Heart left ventricle (tissue), 16 donors: ENCODE measurements at regions not wholly inside any gene's neighbourhood (a gene's known extent, or its start where the extent isn't known, plus 50 kb on each side); places are given as distances from the start of the nearest gene placed in this dataset.

ENCODE experiments used
- ATAC-seq, 4 donors: fragments of 200-7000 bp; cut with Tn5 transposase; one replicate each; pipeline ENCODE4 v1.9.1; 2020 to 2022; ENCODE audit warnings: moderate library complexity in 4 of 4, mild to moderate bottlenecking in 3 of 4, moderate number of reproducible peaks in 1 of 4
- DNase-seq, 5 donors: peaks; one replicate each; pipeline ENCODE4 v3.0.0-alpha.2; 2020
- H3K27ac ChIP-seq, 12 donors: fragments of 200-600 bp; sonication (generic) in 4 of 12; one replicate each; pipeline versions ENCODE4 v1.5.0 to v1.8.0; 2016 to 2022; ENCODE audit warnings: mild to moderate bottlenecking in 2 of 12
- H3K27me3 ChIP-seq, 9 donors: fragments of 200-600 bp; sonication (generic) in 2 of 9; one replicate each; pipeline versions ENCODE4 v1.5.1 to v1.8.0; 2016 to 2022; ENCODE audit warnings: mild to moderate bottlenecking in 3 of 9
- H3K36me3 ChIP-seq, 9 donors: fragments of 200-600 bp; sonication (generic) in 2 of 9; one replicate each; pipeline versions ENCODE4 v1.5.0 to v1.8.0; 2018 to 2022; ENCODE audit warnings: mild to moderate bottlenecking in 2 of 9
- H3K4me1 ChIP-seq, 12 donors: fragments of 200-600 bp; sonication (generic) in 4 of 12; one replicate each; pipeline versions ENCODE4 v1.5.0 to v1.8.0; 2016 to 2022; ENCODE audit warnings: mild to moderate bottlenecking in 3 of 12
- H3K4me3 ChIP-seq, 12 donors: fragments of 200-600 bp; sonication (generic) in 4 of 12; one replicate each; pipeline versions ENCODE4 v1.5.0 to v1.8.0; 2017 to 2022; ENCODE audit warnings: mild to moderate bottlenecking in 9 of 12, moderate library complexity in 4 of 12
- H3K9me3 ChIP-seq, 12 donors: fragments of 200-600 bp; sonication (generic) in 4 of 12; one replicate each; pipeline versions ENCODE4 v1.5.0 to v1.8.0; 2016 to 2022; ENCODE audit warnings: mild to moderate bottlenecking in 1 of 12
- CTCF ChIP-seq, 12 donors: fragments of 200-600 bp; sonication (generic) in 4 of 12; IDR thresholded peaks; one replicate each; pipeline versions ENCODE4 v1.5.0 to v1.8.0; 2018 to 2022; ENCODE audit warnings: antibody characterized with exemption in 12 of 12, mild to moderate bottlenecking in 5 of 12
- POLR2A ChIP-seq, 2 donors: fragments of 450-650 bp; IDR thresholded peaks; one replicate each; pipeline ENCODE4 v1.6.1; 2017; ENCODE audit warnings: antibody characterized with exemption in 2 of 2, mild to moderate bottlenecking in 2 of 2, moderate library complexity in 2 of 2
- WGBS, 4 donors: extraction: QIAGEN DNeasy Blood & Tissue Kit in 2 of 4; methylation state at CpG; one replicate each; pipeline versions ENCODE4 v1.1.5 to v1.1.7; 2013 to 2018; 5-methylcytosine and 5-hydroxymethylcytosine counted together
- intact Hi-C, 10 donors: fragments of 100-400 bp; cut with DNase I; formaldehyde crosslinking; loops; one replicate each; pipeline versions ENCODE4 v1.11.1 to v1.14.2; 2022
- donor health status: ischemic (EF 13 %, LVEDD 7.1; RV severe dilation, severe dysfunction).
- donor health status: healthy with polysubstance abuse.
- donor health status: DM: no; HTN: yes; CAD: no.
- donor health status: DM: no; HTN: no; CAD: no.
- donor health status: ischemic (EF 25% LVEDD 6.9; RV normal size, moderate dysfunction).
- donor health status: ischemic (EF 25% LVEDD 5.7; RV mildly dilated, moderate dysfunction).
- donor health status: healthy.
- donor health status: DM: yes; HTN: yes; CAD: no.
- donor health status: ischemic (EF 35%, LVEDD 5.7; RV mildly dilated, moderate dysfunction).
- donor health status: nonischemic (EF 11% LVEDD 7.7; RV severe dilation, severe dysfunction).
- donor health status: DM: yes; HTN: yes; CAD: no.
- donor health status: PGD.
- donor health status: ischemic (EF 29% LVEDD 5.4; RV normal size, mild dysfunction).
- donor health status: nonischemic (EF 23%, LVEDD 6.1; RV moderate dilation, normal function).

- no peak overlapping the region for H3K4me3 ChIP-seq
- H3K27ac ChIP-seq = no peak overlapping the region
- intact Hi-C loops = loop anchor here in 1 of 10 donors (10.0 kb wide), 1 partner anchor 56 kb away; no protein-coding TSS in a partner anchor
- no peaks in the 10 kb centered on the region for H3K9me3 ChIP-seq
- ATAC-seq (no peak), DNase-seq (no peak)
- H3K4me1 ChIP-seq = peaks cover 0 to 12% (median 1%) of the 10 kb centered on the region in 12 donors
- TF ChIP-seq POLR2A (IDR thresholded peaks at IDR 0.05) (no peak), CTCF (IDR thresholded peaks at IDR 0.05) (no peak)
- WGBS, 4 donors = 63 to 84% (median 74%) methylated on average over 1 of the region's 1 CpG
- H3K36me3 ChIP-seq = no peaks in the 10 kb centered on the region
- H3K27me3 ChIP-seq = peaks cover 0 to 5% (median 0%) of the 10 kb centered on the region in 9 donors
Observed at GRCh38 chrX:45778616-45779015, 577.9 kb upstream of the DIPK2B start.

- no peaks in the 10 kb centered on the region for H3K36me3 ChIP-seq
- peaks cover 0 to 16% (median 2%) of the 10 kb centered on the region in 12 donors for H3K4me1 ChIP-seq
- DNase-seq = no peak
- H3K4me3 ChIP-seq = no peak overlapping the region
- 63 to 76% (median 71%) methylated on average over 3 of the region's 3 CpGs for WGBS, 4 donors
- H3K9me3 ChIP-seq = no peaks in the 10 kb centered on the region
- TF ChIP-seq POLR2A (IDR thresholded peaks at IDR 0.05) (no peak), CTCF (IDR thresholded peaks at IDR 0.05) (no peak)
- peaks cover 0 to 11% (median 0%) of the 10 kb centered on the region in 9 donors for H3K27me3 ChIP-seq
- intact Hi-C loops = loop anchor here in 1 of 10 donors (10.0 kb wide), 1 partner anchor 57 kb away; no protein-coding TSS in a partner anchor
- H3K27ac ChIP-seq = no peak overlapping the region
- ATAC-seq = no peak
Observed at GRCh38 chrX:45777366-45777765, 576.7 kb upstream of the DIPK2B start.

GRCh38 chrX:45775468-45775867 is 574.8 kb upstream of the DIPK2B start:
- Histone ChIP-seq H3K9me3 (no peaks in the 10 kb centered on the region), H3K4me3 (no peak overlapping the region), H3K4me1 (peaks cover 0 to 28% (median 5%) of the 10 kb centered on the region in 12 donors), H3K36me3 (no peaks in the 10 kb centered on the region), H3K27me3 (peaks cover 0 to 16% (median 0%) of the 10 kb centered on the region in 9 donors), H3K27ac (peak overlapping the region in 5 of 12 donors; percentile 4 to 42 (median 30))
- TF ChIP-seq POLR2A (IDR thresholded peaks at IDR 0.05) (no peak), CTCF (IDR thresholded peaks at IDR 0.05) (no peak)
- 54 to 71% (median 65%) methylated on average over 2 of the region's 2 CpGs for WGBS, 4 donors
- no peak for DNase-seq
- no peak for ATAC-seq
- intact Hi-C loops = loop anchor here in 1 of 10 donors (10.0 kb wide), 1 partner anchor 59 kb away; no protein-coding TSS in a partner anchor

DNA sequence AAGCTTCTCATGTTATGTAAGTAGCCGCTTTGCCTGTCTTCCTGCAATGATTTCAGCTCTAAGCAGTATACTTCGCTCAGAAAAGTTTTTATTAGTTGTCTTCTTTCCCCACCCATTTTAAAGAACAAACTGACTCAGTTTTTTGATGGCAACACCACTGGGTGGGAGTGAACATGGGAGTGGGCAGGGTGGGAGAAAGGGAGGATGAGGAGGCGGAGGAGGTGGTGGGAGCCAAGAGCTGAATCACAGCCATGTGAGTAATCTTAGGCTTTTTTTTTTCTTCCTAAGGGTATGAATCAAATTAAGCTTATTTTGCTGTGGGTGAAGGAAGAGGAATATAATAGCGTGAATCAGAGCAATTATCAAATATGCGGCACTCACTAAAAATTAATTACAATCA is 574.3 kb upstream of the DIPK2B start:
- no peak overlapping the region for H3K4me3 ChIP-seq
- ATAC-seq = peak in 3 of 4 donors; percentile 62 to 68 (median 63)
- H3K27ac ChIP-seq = peak overlapping the region in 6 of 12 donors; percentile 13 to 42 (median 32)
- intact Hi-C loops = loop anchor here in 1 of 10 donors (10.0 kb wide), 1 partner anchor 60 kb away; no protein-coding TSS in a partner anchor
- H3K4me1 ChIP-seq = peaks cover 0 to 28% (median 5%) of the 10 kb centered on the region in 12 donors
- no peaks in the 10 kb centered on the region for H3K9me3 ChIP-seq
- 45 to 68% (median 61%) methylated on average over 4 to 5 of the region's 5 CpGs for WGBS, 4 donors
- peaks cover 0 to 16% (median 0%) of the 10 kb centered on the region in 9 donors for H3K27me3 ChIP-seq
- H3K36me3 ChIP-seq = no peaks in the 10 kb centered on the region
- peak in 2 of 5 donors; percentile 19 to 41 for DNase-seq
- TF ChIP-seq CTCF (IDR thresholded peaks at IDR 0.05) (no peak), POLR2A (IDR thresholded peaks at IDR 0.05) (no peak)
